GM12873 (cell line): ENCODE measurements at regions not wholly inside any gene's neighbourhood (a gene's known extent, or its start where the extent isn't known, plus 50 kb on each side); places are given as distances from the start of the nearest gene placed in this dataset.

ENCODE experiments used
- CTCF ChIP-seq: IDR thresholded peaks from 2 replicates; pipeline ENCODE4 v1.5.1; 2012; ENCODE audit warnings: low read depth, mild to moderate bottlenecking, moderate library complexity, low read length, control low read depth; ENCODE audit not compliant: insufficient read depth; ENCODE audit errors: missing control alignments

- TF ChIP-seq CTCF = no peak
Measured at GRCh38 chr4:108555701-108556100, 64.7 kb upstream of the RPL34 start.

DNA sequence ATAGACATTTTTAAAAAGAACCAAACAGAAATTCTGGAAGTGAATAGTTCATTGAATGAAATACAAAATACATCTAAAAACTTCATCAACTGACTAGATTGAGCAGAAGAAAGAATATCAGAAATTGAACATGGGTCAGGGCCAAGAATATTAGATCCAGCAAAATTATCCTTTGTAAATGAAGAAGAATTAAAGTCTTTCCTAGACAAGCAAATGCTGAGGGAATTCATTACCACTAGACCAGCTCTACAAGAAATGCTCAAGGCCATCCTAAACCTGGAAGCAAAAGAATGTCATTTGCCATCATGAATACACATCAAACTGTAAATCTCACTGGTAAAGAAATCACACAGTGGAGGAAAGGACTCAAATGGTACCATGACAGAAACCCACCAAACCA lies 72.7 kb upstream of the RPL34 start:
- no peak for TF ChIP-seq CTCF

DNA sequence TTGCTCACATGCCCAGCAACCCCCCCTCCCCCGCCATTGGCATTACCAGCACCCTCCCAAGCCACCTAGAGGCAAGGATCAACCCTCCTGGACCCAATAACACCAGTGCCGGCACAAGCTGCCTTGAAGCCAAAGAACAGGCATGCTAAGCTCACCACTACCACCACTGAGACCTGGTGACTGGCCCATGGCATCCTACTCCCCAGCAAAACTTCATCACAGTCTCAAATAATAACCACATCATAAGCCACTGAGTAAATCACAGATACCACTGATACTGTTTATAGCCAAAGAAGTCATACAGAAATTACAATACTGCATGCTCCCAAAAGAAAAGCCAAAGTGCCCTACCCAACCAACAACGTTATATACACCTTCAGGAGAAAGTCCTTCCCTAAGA lies 73.6 kb upstream of the RPL34 start:
- no peak for TF ChIP-seq CTCF

DNA sequence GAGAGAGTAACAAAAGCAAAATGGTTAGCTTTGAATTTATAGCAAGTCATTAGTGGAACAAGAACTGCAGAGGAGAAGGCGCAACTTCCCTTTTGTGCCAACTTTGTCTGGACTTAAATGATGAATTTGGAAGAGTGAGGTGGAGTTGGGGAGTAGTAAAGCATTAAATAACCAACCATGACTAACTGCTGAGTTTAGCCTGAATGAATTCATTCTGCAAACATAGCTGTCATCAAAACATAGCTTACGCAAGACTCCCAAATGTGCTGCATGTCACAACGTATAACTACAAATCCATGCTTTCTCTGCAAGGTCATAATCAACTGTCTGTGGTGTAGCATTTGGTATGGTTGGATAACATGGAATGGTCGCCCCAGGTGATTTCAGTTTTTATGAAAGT lies 75.9 kb upstream of the RPL34 start:
- no peak for TF ChIP-seq CTCF

- TF ChIP-seq CTCF = no peak
Measured at GRCh38 chr4:108543359-108543968, 76.9 kb upstream of the RPL34 start.

DNA sequence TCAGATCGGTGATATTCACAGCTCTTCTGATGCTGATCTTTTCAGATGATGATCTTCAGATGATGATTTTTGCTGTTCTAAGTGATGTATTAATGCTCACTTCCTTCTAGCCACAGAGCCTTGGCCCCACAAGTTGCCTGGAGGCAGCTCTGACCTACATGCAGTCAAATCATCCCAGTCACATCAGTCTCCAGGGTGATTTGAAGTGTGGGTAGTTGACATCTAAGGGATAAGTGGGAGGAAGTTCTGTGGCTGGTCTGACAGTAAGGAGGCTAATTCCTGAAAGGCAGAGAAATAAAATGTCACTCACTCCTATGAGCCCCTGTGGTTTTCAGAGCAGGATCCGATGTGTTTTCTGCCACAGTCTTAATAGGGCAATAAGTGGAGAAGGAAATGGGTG lies 79.8 kb upstream of the RPL34 start:
- TF ChIP-seq CTCF = no peak

DNA sequence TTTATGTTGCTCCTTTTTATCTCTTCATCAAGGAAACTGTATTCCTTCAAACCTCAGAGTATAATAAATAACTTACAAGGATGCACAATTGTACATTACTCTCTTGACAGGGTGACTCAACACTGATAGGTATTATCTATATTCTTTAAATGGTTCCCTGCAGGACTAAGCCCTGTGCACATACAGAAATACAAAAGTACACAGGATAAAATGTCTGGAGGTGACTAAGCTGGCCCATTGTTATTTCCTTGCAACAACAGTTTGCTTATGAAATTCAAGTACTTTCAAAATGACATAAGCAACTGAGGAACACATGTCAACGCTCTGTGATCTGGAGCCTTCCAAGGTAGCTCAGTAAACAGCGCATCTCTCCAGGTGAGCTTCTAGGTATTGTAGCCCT lies 83.8 kb upstream of the RPL34 start:
- TF ChIP-seq CTCF = no peak
